ENCODE measurements at regions not wholly inside any gene's neighbourhood (a gene's known extent, or its start where the extent isn't known, plus 50 kb on each side); places are given as distances from the start of the nearest gene placed in this dataset.
A peak's percentile ranks its signal among the peaks of the same experiment; 100 is the strongest.

- TF ChIP-seq, protein P1, sequence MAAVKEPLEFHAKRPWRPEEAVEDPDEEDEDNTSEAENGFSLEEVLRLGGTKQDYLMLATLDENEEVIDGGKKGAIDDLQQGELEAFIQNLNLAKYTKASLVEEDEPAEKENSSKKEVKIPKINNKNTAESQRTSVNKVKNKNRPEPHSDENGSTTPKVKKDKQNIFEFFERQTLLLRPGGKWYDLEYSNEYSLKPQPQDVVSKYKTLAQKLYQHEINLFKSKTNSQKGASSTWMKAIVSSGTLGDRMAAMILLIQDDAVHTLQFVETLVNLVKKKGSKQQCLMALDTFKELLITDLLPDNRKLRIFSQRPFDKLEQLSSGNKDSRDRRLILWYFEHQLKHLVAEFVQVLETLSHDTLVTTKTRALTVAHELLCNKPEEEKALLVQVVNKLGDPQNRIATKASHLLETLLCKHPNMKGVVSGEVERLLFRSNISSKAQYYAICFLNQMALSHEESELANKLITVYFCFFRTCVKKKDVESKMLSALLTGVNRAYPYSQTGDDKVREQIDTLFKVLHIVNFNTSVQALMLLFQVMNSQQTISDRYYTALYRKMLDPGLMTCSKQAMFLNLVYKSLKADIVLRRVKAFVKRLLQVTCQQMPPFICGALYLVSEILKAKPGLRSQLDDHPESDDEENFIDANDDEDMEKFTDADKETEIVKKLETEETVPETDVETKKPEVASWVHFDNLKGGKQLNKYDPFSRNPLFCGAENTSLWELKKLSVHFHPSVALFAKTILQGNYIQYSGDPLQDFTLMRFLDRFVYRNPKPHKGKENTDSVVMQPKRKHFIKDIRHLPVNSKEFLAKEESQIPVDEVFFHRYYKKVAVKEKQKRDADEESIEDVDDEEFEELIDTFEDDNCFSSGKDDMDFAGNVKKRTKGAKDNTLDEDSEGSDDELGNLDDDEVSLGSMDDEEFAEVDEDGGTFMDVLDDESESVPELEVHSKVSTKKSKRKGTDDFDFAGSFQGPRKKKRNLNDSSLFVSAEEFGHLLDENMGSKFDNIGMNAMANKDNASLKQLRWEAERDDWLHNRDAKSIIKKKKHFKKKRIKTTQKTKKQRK (IDR thresholded peaks at IDR 0.05; ENCODE audit: low read depth, low read length) = no peak
- TF ChIP-seq, protein P2, sequence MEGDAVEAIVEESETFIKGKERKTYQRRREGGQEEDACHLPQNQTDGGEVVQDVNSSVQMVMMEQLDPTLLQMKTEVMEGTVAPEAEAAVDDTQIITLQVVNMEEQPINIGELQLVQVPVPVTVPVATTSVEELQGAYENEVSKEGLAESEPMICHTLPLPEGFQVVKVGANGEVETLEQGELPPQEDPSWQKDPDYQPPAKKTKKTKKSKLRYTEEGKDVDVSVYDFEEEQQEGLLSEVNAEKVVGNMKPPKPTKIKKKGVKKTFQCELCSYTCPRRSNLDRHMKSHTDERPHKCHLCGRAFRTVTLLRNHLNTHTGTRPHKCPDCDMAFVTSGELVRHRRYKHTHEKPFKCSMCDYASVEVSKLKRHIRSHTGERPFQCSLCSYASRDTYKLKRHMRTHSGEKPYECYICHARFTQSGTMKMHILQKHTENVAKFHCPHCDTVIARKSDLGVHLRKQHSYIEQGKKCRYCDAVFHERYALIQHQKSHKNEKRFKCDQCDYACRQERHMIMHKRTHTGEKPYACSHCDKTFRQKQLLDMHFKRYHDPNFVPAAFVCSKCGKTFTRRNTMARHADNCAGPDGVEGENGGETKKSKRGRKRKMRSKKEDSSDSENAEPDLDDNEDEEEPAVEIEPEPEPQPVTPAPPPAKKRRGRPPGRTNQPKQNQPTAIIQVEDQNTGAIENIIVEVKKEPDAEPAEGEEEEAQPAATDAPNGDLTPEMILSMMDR (IDR thresholded peaks at IDR 0.05 in 2 of 3, conservative IDR thresholded peaks at IDR 0.05 in 1 of 3; ENCODE audit: control insufficient read depth in 2 of 3, extremely low read depth in 1 of 3, insufficient read depth in 1 of 3, low read depth in 3 of 3, low read length in 3 of 3) = no peak
- TF ChIP-seq ZNF687 (IDR thresholded peaks at IDR 0.05) (no peak), CHD4 (IDR thresholded peaks at IDR 0.05) (no peak), NR2C1 (IDR thresholded peaks at IDR 0.05) (no peak), ETV6 (conservative IDR thresholded peaks at IDR 0.05 in 1 of 2, IDR thresholded peaks at IDR 0.05 in 1 of 2; ENCODE audit: borderline replicate concordance in 1 of 2, low read depth in 1 of 2) (no peak), HDAC6 (IDR thresholded peaks at IDR 0.05; ENCODE audit: unreplicated experiment) (no peak), EED (IDR thresholded peaks at IDR 0.05; ENCODE audit: low read depth) (0 out of 2 replicates have a peak, but pooled peaks have one; percentile 20), IRF4 (IDR thresholded peaks at IDR 0.05; ENCODE audit: low read depth, low read length) (no peak), HDAC2 (IDR thresholded peaks at IDR 0.05) (no peak), ZBTB4 (CRISPR knock-in tag; IDR thresholded peaks at IDR 0.05) (no peak), MYB (IDR thresholded peaks at IDR 0.05; ENCODE audit: borderline replicate concordance, low read depth, low read length) (no peak), CHD2 (IDR thresholded peaks at IDR 0.05; ENCODE audit: borderline replicate concordance, low read depth, low read length) (no peak), EZH2 (IDR thresholded peaks at IDR 0.05; ENCODE audit: borderline replicate concordance, control insufficient read depth, low read depth, low read length) (no peak)
- TF ChIP-seq, protein P3, sequence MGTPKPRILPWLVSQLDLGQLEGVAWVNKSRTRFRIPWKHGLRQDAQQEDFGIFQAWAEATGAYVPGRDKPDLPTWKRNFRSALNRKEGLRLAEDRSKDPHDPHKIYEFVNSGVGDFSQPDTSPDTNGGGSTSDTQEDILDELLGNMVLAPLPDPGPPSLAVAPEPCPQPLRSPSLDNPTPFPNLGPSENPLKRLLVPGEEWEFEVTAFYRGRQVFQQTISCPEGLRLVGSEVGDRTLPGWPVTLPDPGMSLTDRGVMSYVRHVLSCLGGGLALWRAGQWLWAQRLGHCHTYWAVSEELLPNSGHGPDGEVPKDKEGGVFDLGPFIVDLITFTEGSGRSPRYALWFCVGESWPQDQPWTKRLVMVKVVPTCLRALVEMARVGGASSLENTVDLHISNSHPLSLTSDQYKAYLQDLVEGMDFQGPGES (IDR thresholded peaks at IDR 0.05) = no peak
Measured at GRCh38 chr4:110867251-110867960, 244.5 kb upstream of the PITX2 start (continued).
